IMR-90 (cell line): ENCODE measurements at regions not wholly inside any gene's neighbourhood (a gene's known extent, or its start where the extent isn't known, plus 50 kb on each side); places are given as distances from the start of the nearest gene placed in this dataset.

Source experiments
- CTCF ChIP-seq: conservative IDR thresholded peaks from 2 replicates; pipeline ENCODE4 v1.5.1; 2012; ENCODE audit warnings: mild to moderate bottlenecking, low read depth, low read length, improper control_type of control experiment
- MAZ ChIP-seq: IDR thresholded peaks from 2 replicates; pipeline ENCODE4 v1.6.1; 2012; ENCODE audit warnings: low read depth, mild to moderate bottlenecking, low read length, improper control_type of control experiment, moderate library complexity, borderline replicate concordance
- POLR2A ChIP-seq: IDR thresholded peaks from 2 replicates; pipeline ENCODE4 v1.6.1; 2012; ENCODE audit warnings: mild to moderate bottlenecking, low read depth, low read length
- RCOR1 ChIP-seq: IDR thresholded peaks from 2 replicates; pipeline ENCODE4 v1.6.1; 2012; ENCODE audit warnings: mild to moderate bottlenecking, low read length, improper control_type of control experiment; ENCODE audit not compliant: insufficient replicate concordance

- TF ChIP-seq CTCF (no peak), MAZ (no peak), RCOR1 (no peak), POLR2A (no peak)
Observed at GRCh38 chr1:201761871-201762270, 67.1 kb upstream of the IPO9 start.
